CD4-positive, alpha-beta T cell (primary cell): ENCODE measurements at regions not wholly inside any gene's neighbourhood (a gene's known extent, or its start where the extent isn't known, plus 50 kb on each side); places are given as distances from the start of the nearest gene placed in this dataset.

ENCODE experiments used
- ATAC-seq: fragments of 200-7000 bp; cut with Tn5 transposase; one replicate; pipeline ENCODE4 v1.10.0; 2022; ENCODE audit warnings: mild to moderate bottlenecking; ENCODE audit not compliant: poor library complexity
- CTCF ChIA-PET: fragments of 350-600 bp; sonication (Branson Sonifier 250); formaldehyde crosslinking; loops from one replicate; lab custom pipeline; 2021; ENCODE audit warnings: antibody characterized with exemption, inconsistent platforms; lab: Charles Lee
- POLR2A ChIA-PET: fragments of 350-600 bp; sonication (Branson Sonifier 250); formaldehyde crosslinking; loops from one replicate; lab custom pipeline; 2021; ENCODE audit warnings: antibody characterized with exemption, inconsistent platforms; lab: Charles Lee
- DNase-seq, 14 experiments: peaks; one replicate each; pipeline ENCODE4 v3.0.0-alpha.2; 2013 to 2020; ENCODE audit warnings: mixed read lengths in 2 of 14
- H3K27ac ChIP-seq, 2 donors: one replicate each; pipeline versions ENCODE4 v1.5.1 to v1.7.0; 2013; ENCODE audit warnings: low read length in 2 of 2, low read depth in 1 of 2, mild to moderate bottlenecking in 1 of 2
- H3K27me3 ChIP-seq, 2 experiments: 1 replicate in 1 of 2; 2 replicates in 1 of 2; pipeline versions ENCODE4 v1.6.1 to v1.7.0; 2013; ENCODE audit warnings: low read length in 2 of 2, control low read depth in 1 of 2, mild to moderate bottlenecking in 1 of 2, moderate library complexity in 1 of 2; ENCODE audit not compliant: insufficient read depth in 2 of 2, control insufficient read depth in 1 of 2
- H3K36me3 ChIP-seq: one replicate; pipeline ENCODE4 v1.6.1; 2013; ENCODE audit warnings: low read length, control low read depth; ENCODE audit not compliant: insufficient read depth
- H3K4me1 ChIP-seq: one replicate; pipeline ENCODE4 v1.6.1; 2013; ENCODE audit warnings: low read length, control low read depth; ENCODE audit not compliant: insufficient read depth
- H3K4me3 ChIP-seq: one replicate; pipeline ENCODE4 v1.5.1; 2013; ENCODE audit warnings: mild to moderate bottlenecking, low read length, moderate library complexity
- H3K9me3 ChIP-seq, 2 experiments: 1 replicate in 1 of 2; 2 replicates in 1 of 2; pipeline versions ENCODE4 v1.6.1 to v1.7.0; 2013; ENCODE audit warnings: low read length in 2 of 2, mild to moderate bottlenecking in 2 of 2, control low read depth in 1 of 2, moderate library complexity in 1 of 2; ENCODE audit not compliant: control insufficient read depth in 1 of 2, insufficient read depth in 1 of 2
- H3K27ac Mint-ChIP-seq: one replicate; pipeline ENCODE4 v1.8.0; 2020; ENCODE audit warnings: mixed read lengths
- H3K27me3 Mint-ChIP-seq: one replicate; pipeline ENCODE4 v1.8.0; 2021; ENCODE audit warnings: mixed read lengths
- H3K36me3 Mint-ChIP-seq: one replicate; pipeline ENCODE4 v1.8.0; 2021; ENCODE audit warnings: low read depth, mixed read lengths
- H3K4me1 Mint-ChIP-seq: one replicate; pipeline ENCODE4 v1.8.0; 2021; ENCODE audit warnings: low read depth, mixed read lengths
- H3K4me3 Mint-ChIP-seq: one replicate; pipeline ENCODE4 v1.8.0; 2020; ENCODE audit warnings: mild to moderate bottlenecking, mixed read lengths
- H3K9me3 Mint-ChIP-seq: one replicate; pipeline ENCODE4 v1.8.0; 2020; ENCODE audit warnings: mixed read lengths
- CTCF ChIP-seq: fragments of 200-600 bp; IDR thresholded peaks from one replicate; pipeline ENCODE4 v1.8.0; 2022; ENCODE audit warnings: antibody characterized with exemption, mild to moderate bottlenecking
- intact Hi-C, 2 experiments: fragments of 100-400 bp; cut with DNase I in 1 of 2; cut with micrococcal nuclease in 1 of 2; formaldehyde crosslinking; loops; one replicate each; pipeline versions ENCODE4 v1.15.1 to v1.9.0; 2023 to 2025; cut with DNase I, micrococcal nuclease

GRCh38 chr3:127077505-127078064 is 94.7 kb downstream of the PLXNA1 start:
- intact Hi-C loops: no loop called here
- H3K4me3 ChIP-seq: no peak overlapping the region
- ATAC-seq (no peak), DNase-seq (no peak)
- H3K27me3 ChIP-seq: no peaks in the 10 kb centered on the region
- no peaks in the 10 kb centered on the region for H3K36me3 Mint-ChIP-seq
- H3K27ac Mint-ChIP-seq: no peak overlapping the region
- POLR2A ChIA-PET: no interaction called here
- H3K9me3 ChIP-seq: peaks cover 0 to 8% of the 10 kb centered on the region in 2 experiments
- TF ChIP-seq CTCF: no peak
- no peaks in the 10 kb centered on the region for H3K4me1 Mint-ChIP-seq
- H3K27me3 Mint-ChIP-seq: no peaks in the 10 kb centered on the region
- no peaks in the 10 kb centered on the region for H3K4me1 ChIP-seq
- H3K36me3 ChIP-seq: no peaks in the 10 kb centered on the region
- H3K4me3 Mint-ChIP-seq: no peak overlapping the region
- no peaks in the 10 kb centered on the region for H3K9me3 Mint-ChIP-seq
- no peak overlapping the region for H3K27ac ChIP-seq
- CTCF ChIA-PET: no interaction called here

- TF ChIP-seq CTCF: no peak
- intact Hi-C loops: no loop called here
- Mint-ChIP-seq H3K27ac (no peak overlapping the region), H3K9me3 (no peaks in the 10 kb centered on the region), H3K27me3 (no peaks in the 10 kb centered on the region), H3K4me3 (no peak overlapping the region), H3K36me3 (no peaks in the 10 kb centered on the region), H3K4me1 (no peaks in the 10 kb centered on the region)
- POLR2A ChIA-PET: no interaction called here
- DNase-seq (no peak), ATAC-seq (no peak)
- Histone ChIP-seq H3K27me3 (no peaks in the 10 kb centered on the region), H3K36me3 (no peaks in the 10 kb centered on the region), H3K4me3 (no peak overlapping the region), H3K27ac (no peak overlapping the region), H3K9me3 (peaks cover 0 to 8% of the 10 kb centered on the region in 2 experiments), H3K4me1 (no peaks in the 10 kb centered on the region)
- CTCF ChIA-PET: no interaction called here
Observed at GRCh38 chr3:127078626-127079025, 95.7 kb downstream of the PLXNA1 start.

GRCh38 chr3:127079211-127079610 is 96.3 kb downstream of the PLXNA1 start:
- no peak for ATAC-seq
- CTCF ChIA-PET: no interaction called here

More at GRCh38 chr3:127079211-127079610, 96.3 kb downstream of the PLXNA1 start:
- Mint-ChIP-seq H3K27ac (no peak overlapping the region), H3K36me3 (no peaks in the 10 kb centered on the region), H3K4me1 (no peaks in the 10 kb centered on the region), H3K9me3 (no peaks in the 10 kb centered on the region), H3K4me3 (no peak overlapping the region), H3K27me3 (no peaks in the 10 kb centered on the region)
- DNase-seq: no peak
- no peaks in the 10 kb centered on the region for H3K4me1 ChIP-seq
- POLR2A ChIA-PET: no interaction called here
- no peak for TF ChIP-seq CTCF
- intact Hi-C loops: no loop called here
- H3K4me3 ChIP-seq: no peak overlapping the region
- no peaks in the 10 kb centered on the region for H3K27me3 ChIP-seq
- no peak overlapping the region for H3K27ac ChIP-seq
- H3K9me3 ChIP-seq: peaks cover 0 to 8% of the 10 kb centered on the region in 2 experiments
- H3K36me3 ChIP-seq: no peaks in the 10 kb centered on the region
